Lower leg skin (tissue), 3 donors: ENCODE measurements at regions not wholly inside any gene's neighbourhood (a gene's known extent, or its start where the extent isn't known, plus 50 kb on each side); places are given as distances from the start of the nearest gene placed in this dataset.

ENCODE experiments used
- POLR2A ChIP-seq, 2 donors: fragments of 450-650 bp; IDR thresholded peaks; one replicate each; pipeline ENCODE4 v1.6.1; 2016 to 2017; ENCODE audit warnings: antibody characterized with exemption in 2 of 2, mild to moderate bottlenecking in 1 of 2, moderate library complexity in 1 of 2
- TF ChIP-seq, protein P1 (sequence below), 3 donors: fragments of 450-650 bp; IDR thresholded peaks; one replicate each; pipeline ENCODE4 v1.5.1; 2016; ENCODE audit warnings: antibody characterized with exemption in 3 of 3, mild to moderate bottlenecking in 3 of 3, moderate library complexity in 2 of 3

DNA sequence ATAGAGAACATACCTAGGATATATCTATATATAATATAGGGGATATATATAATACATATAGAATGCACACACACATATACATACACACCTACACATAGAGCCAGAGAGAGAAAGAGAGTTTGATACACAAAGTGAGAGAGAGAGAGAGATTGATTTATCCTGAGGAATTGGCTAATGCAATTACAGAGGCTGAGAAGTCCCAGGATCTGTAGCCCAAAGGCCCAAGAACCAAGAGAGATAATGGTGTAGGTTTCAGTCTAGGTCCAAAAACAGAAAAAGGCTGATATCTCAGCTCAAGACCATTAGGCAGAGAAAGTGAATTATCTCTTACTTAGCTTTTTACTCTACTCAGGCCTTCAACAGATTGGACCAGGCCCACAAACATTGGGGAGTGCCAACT, 715.0 kb upstream of the LCORL start:
- TF ChIP-seq, protein P1, sequence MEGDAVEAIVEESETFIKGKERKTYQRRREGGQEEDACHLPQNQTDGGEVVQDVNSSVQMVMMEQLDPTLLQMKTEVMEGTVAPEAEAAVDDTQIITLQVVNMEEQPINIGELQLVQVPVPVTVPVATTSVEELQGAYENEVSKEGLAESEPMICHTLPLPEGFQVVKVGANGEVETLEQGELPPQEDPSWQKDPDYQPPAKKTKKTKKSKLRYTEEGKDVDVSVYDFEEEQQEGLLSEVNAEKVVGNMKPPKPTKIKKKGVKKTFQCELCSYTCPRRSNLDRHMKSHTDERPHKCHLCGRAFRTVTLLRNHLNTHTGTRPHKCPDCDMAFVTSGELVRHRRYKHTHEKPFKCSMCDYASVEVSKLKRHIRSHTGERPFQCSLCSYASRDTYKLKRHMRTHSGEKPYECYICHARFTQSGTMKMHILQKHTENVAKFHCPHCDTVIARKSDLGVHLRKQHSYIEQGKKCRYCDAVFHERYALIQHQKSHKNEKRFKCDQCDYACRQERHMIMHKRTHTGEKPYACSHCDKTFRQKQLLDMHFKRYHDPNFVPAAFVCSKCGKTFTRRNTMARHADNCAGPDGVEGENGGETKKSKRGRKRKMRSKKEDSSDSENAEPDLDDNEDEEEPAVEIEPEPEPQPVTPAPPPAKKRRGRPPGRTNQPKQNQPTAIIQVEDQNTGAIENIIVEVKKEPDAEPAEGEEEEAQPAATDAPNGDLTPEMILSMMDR (IDR thresholded peaks at IDR 0.05) = no peak
- TF ChIP-seq POLR2A (IDR thresholded peaks at IDR 0.05) = no peak
